GM19351 (cell line): ENCODE measurements at regions not wholly inside any gene's neighbourhood (a gene's known extent, or its start where the extent isn't known, plus 50 kb on each side); places are given as distances from the start of the nearest gene placed in this dataset.
"Not testable (repeated sequence)": the region's sequence is repeated elsewhere in the genome, so short reads cannot be mapped to it uniquely, and the experiment has no call there.

ENCODE experiments used
- ATAC-seq: cut with Tn5 transposase; IDR thresholded peaks from one replicate; pipeline ENCODE4 v1.9.1; 2021; ENCODE audit warnings: mild to moderate bottlenecking, moderate library complexity; ENCODE audit not compliant: unreplicated experiment

DNA sequence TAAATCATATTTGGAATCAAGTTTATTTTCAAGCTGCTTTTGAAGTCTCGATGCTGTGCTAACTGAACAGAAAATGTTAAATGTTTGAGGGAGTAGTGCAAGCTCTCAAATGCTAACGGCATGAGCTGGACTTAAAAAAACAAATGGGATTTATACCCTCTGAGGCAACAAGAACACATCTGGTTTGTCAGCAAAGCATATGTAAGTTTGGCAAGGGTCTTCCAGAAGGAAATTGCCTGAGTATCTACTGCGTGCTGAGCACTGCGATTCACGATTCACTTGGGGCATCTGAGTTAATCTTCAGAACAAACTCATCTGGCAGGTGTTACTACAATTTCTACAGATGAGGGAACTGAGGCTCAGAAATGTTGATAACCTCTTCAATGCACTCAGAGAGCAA is 98.4 kb upstream of the C9orf72 start:
- no peak for ATAC-seq

GRCh38 chr9:27672718-27673117 is 99.4 kb upstream of the C9orf72 start:
- ATAC-seq, result no peak

DNA sequence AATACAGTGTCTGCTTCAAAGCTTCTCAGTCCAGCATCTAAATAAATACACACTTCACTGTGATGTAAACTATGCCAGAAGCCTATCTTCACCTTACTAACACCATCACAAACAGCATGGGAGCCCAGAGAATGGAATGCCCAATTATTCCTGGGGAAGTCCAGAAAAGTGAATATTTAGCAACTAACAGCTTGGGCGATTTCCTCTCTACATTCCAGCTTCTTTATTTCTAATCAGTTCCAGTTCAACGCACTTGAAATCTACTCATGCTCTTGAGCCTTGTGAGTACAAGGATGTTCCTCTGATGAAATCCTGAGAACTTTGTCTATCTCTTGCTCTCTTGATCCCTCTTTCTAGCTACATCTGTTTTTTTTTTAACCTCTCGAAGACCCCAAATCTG is 100.4 kb upstream of the C9orf72 start:
- ATAC-seq, result no peak

DNA sequence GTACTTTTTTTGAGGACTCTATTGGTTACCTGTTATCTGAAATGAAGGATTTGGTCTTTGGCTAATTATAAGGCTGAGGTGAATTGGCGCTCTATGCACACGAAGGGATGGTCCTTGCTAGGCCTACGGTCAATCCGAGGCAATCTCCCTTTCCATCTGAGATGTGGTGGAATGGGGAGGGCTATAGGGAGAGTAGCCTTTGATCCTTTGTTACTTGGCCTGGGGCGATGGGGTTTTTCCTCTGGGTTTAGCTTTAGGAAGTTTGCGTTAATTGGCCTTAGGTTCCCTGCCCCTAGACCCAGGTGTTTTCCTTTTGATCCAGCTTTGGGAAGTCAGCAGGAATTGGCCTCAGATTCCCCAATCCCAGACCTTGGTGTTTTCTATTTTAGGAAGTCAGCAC is 102.1 kb upstream of the C9orf72 start:
- no peak for ATAC-seq

GRCh38 chr9:27676827-27677226 is 103.5 kb upstream of the C9orf72 start:
- no peak for ATAC-seq

DNA sequence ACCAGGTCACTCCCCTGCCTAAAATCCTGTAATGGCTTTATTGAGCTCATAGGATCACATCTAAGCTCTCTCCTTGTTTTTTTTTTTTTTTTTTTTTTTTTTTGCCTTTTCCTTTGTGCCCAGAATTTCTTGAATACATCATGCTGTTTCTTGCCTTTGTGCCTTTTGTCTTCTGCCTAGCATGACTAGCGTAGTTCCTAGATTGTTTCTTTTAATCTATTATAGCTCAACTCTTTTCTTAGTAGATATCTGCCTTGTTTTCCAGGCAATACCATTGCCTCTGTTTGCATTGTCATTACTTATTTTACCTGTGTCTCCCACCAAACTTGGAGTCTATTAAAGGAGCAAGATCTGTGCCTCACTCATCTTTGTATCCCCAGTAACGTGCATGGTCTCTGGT is 106.1 kb upstream of the C9orf72 start:
- no peak for ATAC-seq

DNA sequence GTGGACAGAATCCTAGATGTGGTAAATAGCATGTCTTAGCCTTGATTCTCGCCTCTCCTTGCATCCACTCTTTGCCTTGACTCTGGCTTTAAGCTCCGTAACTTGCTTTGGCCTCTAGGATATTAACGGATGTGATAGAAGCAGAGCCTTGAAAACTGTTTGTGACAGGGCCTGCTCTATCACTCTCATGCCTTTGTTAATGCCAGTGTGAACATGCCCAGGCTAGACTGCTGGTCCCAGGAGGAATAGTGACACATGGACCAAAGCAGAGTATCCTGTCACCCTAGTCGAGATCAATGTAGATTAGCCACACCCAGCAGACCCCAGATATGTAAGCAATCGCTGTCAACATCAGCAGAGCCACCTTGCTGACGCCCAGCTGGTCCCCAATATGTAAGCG is 109.9 kb upstream of the C9orf72 start:
- ATAC-seq, result no peak

- ATAC-seq, result no peak
These were observed 115.7 kb upstream of the C9orf72 start for GRCh38 chr9:27688954-27689353.

DNA sequence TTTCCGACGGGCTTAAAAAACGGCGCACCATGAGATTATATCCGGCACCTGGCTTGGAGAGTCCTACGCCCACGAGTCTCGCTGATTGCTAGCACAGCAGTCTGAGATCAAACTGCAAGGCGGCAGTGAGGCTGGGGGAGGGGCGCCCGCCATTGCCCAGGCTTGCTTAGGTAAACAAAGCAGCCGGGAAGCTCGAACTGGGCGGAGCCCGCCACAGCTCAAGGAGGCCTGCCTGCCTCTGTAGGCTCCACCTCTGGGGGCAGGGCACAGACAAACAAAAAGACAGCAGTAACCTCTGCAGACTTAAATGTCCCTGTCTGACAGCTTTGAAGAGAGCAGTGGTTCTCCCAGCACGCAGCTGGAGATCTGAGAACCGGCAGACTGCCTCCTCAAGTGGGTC is 117.5 kb upstream of the C9orf72 start:
- not testable (repeated sequence) for ATAC-seq

DNA sequence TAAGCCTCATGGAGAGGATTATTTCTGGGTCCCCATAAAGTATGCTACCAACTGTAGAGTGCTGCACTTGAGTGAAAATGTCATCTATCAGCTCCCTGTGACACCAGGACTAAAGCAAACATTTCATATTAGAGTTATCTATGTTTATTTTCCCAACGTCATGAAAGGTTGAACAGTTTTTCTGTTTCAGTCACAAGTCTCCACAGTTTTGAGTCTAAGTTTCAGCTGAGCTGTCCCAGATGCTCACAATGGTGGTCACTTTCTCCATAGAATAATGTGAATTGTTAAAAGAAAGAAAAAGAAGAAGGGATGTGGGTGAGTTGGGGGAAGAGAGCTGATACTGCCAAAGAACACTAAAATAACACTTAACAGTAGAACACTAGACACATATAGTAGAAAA is 126.3 kb upstream of the C9orf72 start:
- no peak for ATAC-seq

DNA sequence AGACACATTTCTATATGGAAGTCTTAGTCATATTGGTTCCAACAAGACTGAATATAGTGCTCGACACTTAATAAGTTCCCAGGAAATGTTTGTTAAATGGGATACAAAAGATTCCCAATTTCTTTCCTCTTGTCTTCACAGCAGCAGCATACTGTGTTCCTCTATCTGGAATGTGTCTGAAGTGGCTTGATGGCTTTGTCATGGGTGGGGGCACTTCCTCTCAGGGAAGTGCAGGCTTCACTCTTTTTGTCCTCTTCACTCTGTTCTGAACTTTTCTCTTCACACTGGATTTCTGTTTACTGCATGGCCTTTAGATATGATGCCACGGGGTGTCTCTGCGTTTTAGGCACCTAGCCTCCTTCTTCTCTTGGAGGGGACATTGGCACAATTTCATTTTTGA is 127.7 kb upstream of the C9orf72 start:
- ATAC-seq, result no peak

DNA sequence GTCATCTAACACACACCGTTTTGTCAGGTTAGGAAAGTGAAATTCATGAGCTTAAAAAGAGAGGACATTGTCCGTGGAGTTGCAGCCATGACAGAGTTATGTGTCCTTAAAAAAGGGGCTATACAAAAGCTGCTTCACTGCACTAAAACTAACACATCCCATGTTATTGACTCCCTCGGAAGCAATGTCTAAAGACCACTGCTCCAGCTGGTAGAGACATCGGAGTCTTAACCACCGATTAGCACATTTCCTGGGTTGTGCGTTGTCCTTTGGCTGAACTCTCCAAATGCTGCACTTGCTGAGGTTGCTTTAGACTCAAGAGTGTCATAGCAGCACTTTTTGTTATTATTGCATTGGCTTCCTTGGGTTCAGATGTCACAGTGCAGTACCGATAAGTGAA is 128.3 kb upstream of the C9orf72 start:
- no peak for ATAC-seq

DNA sequence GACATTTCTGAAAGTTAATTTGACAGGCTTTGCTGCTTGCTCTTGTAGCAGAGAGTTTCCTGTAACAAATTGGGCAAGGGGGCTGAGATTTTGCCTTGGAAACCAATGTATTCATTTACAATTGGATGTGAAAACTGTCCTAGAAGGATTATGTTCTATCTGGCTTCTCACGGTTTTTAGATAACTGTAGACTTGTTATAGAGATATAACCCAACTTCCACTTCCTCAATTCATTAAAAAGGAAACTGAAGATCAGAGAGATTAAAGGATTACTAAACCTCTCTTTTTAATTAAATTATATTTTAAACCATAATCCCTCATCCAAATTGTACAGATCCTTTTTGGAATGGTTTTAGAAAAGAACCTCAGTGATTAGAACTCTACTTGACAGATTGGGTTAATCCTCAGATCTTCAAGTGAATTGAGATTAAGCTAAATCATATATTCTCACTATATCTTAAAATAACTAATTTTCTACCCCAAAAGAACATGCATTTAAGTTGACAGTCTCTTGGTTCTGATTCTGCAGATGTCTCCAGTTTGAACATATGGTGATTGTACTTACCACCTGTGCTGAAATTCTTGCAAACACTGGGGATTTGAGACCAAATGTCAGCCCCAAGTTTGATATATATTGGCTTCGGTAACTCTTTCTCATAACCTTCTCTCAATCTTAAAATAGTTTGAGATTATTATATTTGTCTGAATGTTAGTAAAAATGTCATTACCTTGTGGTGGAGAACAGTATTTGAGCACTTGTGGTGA is 130.1 kb upstream of the C9orf72 start:
- ATAC-seq, result no peak

DNA sequence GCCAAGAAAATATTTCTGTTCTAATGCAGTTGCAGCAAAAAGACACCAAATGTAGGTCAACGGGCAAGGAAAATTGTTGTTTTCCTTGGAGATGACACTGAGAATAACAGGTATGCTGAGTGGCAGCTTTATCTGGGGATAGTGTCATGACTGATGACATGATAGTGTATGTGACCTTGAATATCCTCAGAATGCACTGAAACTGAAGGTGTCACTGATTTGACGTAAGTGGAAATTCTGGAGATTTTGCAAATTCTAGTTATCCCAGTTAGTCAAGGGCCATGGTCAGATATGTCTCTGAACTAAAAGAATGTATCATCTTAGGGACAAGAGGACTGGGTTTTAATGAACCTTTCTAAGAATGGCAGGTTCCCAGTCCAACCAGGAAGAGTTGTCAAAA is 138.0 kb upstream of the C9orf72 start:
- no peak for ATAC-seq

DNA sequence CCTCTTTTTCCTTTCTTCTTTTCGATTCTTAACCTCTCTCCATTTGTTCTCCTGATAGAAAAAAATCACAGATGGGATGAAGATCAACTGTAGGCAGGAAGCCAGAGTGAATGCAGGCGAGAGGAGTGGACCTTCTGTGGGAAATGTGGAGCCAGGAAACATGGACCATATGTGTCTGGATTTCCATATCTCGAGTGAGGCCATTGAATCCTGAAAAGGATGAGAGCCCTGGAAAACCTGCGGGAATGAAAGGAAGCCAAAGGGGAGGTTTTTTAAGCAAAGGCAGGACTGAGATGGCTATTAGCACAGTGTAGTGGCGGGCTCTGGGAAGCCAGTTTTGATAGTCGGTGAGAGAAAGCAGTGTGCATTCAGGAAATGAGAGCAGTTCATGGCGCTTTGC is 139.5 kb upstream of the C9orf72 start:
- ATAC-seq, result no peak

DNA sequence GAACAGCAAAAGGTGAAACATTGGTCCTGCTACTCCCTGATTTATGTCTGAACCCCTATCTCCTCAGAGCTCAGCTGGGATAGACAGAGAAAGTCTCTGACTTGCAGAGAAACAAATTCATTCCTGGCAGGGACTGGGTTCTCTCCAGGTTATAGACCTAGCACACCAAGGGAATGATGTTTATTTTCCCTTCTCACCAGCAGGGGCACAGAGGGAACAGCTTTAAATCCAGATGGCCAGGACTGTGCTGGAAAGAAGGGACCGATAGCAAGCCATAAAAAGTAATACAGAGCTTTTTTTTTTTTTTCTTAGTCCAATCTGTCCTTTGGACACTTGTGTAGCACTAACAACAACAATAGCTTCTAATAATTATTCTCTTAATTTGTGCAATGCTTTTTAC is 141.1 kb upstream of the C9orf72 start:
- no peak for ATAC-seq

DNA sequence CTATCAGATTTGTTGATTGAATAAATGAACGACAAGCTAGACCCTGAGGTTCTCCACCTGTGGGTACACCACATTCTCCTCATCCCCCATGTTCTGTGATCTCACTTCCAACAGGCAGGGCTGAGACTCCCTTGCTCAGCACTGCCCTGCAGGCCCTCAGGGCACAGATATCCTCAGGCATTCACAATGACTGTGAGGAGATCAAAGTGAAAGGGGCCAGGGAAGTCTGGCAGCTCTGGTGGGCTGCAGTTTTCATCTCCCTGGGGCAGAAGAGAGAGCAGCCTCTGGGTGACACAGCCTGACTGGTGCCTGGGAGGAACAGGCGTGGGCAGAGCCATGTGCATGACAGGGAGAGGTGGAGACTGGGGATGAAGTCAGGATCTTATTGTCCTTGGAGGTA is 142.4 kb upstream of the C9orf72 start:
- no peak for ATAC-seq

GRCh38 chr9:27717991-27718390 is 144.7 kb upstream of the C9orf72 start:
- ATAC-seq, result no peak

DNA sequence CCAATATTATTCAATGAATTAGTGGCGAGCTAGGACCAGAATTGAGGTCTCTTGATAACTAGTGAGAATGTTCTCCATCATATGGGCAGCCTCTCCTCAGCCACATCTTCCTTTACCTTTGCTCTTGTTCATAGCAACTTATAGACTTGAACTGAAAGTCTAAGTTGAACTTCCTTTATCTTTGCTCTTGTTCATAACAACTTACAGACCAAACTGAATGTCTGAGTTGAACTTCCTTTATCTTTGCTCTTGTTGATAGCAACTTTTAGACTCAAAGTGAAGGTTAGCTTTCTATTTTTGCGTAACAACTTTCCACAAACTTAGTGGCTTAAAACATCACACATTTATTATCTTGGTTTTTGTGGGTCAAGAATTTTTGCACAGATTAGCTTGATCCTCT is 146.4 kb upstream of the C9orf72 start:
- ATAC-seq, result no peak

DNA sequence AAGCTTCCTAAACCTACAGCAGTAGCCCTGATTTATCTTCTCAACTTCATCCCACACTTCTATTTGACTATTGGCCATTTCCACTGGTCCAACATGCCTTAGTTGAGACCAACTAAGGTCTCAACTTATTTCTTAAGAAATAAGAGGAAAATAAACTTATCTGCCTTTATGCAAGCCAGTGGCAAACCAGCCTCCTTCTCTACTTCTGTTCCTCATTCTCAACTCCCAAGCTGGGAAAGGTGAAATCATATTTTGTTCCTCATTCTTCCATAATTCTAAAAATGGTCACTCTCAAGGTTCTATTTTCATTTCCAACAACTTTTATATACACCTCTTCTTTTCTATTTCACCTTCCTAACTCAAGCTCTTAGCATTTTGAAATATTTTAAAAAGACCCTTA is 149.6 kb upstream of the C9orf72 start:
- ATAC-seq, result no peak

DNA sequence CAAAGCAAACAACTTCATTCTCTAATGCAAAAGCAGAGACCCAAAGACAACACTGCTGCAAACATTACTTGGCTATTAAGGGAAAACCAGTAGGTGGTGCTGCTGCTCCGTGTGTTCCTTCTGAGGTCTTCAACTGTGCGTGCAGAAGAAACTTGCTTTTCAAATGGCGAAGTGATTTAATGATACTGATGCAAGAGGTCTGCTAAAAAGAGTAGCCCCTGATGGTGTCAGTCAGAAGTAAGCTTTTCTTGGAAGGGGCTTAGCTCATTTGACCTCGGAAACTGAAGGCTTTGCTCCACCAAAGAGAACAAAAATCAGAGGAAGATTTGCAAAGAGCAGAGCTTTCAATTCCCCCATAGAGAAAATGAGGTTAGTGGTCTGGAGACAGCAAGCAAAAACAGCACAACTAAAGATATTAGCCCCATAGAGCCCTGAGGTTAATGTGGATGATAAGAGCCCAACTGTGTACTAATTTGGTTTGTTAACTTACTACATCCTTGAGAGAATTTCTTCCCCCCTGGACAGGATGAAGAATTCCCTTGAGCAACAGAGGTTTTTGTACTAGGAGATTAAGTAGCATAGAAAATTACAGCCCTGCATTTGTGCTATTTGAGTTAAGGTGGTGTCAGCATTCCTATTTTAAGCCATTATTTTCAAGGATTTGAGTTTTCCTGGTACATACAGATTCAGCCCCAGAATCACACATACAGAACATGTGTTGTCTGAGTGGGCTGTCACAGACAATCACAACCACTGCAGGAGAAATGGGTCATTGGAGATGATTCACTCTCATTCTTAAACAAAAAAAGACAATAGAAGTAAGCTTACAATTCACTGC is 153.2 kb upstream of the C9orf72 start:
- ATAC-seq, result peak; percentile 95

DNA sequence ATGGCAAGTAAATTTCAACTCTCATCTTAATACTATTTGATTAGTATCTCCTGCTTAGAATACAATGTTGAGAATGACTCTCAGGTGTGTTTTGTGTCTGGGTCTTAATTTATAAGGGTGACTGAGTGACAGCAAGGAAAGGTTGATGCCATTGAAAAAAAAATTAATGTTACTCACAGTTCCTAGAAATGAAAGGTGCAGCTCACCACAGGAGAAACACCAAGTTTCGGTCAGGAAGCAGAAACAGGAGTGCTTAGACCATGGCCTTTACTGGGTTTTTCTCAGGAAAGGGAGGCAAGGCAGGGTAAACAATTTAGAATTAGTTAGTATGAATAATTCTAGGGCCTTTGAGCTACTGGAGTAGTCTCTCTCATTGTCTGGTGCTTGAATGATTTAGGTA is 159.2 kb upstream of the C9orf72 start:
- no peak for ATAC-seq
